ENCODE measurements at regions not wholly inside any gene's neighbourhood (a gene's known extent, or its start where the extent isn't known, plus 50 kb on each side); places are given as distances from the start of the nearest gene placed in this dataset.

DNA sequence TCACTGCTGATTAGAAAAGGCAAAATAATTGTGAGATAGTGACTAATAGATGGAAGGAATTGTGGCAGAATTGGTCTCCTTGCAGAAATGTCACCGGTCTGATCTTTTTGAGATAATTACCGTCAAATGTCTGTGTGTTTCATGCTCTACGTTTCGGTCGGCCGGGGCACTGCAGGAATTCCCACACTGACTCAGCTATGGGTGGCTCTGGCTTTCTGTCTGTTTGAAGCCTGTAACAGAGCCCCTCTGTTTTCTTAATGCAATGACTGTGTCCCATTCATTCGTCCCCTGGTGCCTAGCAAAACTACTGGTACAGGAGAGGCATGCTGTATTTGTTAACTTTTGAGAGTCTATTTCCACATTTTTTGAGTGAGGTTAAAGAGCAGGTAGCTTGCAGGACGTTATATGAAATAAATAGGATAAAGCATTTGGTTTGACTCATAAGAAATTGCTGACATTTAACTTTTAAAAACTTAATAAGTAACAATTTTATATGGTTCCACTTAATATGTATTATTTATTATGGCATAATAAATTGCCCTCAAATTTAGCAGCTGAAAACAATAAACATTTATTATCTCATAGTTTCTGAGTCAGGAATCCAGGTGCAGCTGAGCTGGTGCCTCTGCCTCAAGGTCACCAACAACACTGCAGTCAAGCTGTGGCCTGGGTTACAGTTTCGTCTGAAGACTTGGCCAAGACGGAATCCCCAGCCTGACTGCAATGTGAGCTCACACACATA lies 53.3 kb upstream of the CTBP2 start:
- ChIA-PET POLR2A (no interaction called here), CTCF (no interaction called here)
- Histone ChIP-seq H3K4me3 (ENCODE audit: control insufficient read depth in 1 of 7, extremely low read depth in 1 of 7, insufficient read depth in 4 of 7, low read depth in 2 of 7, low read length in 6 of 7) (no peak overlapping the region), H3K27ac (ENCODE audit: insufficient read depth in 1 of 2, low read depth in 1 of 2, low read length in 2 of 2, poor library complexity in 1 of 2, severe bottlenecking in 2 of 2) (no peak overlapping the region), H3K36me3 (ENCODE audit: control insufficient read depth in 4 of 4, insufficient read depth in 4 of 4, low read length in 3 of 4) (no peaks in the 10 kb centered on the region), H3K27me3 (replicated peaks in 2 of 5; ENCODE audit: control insufficient read depth in 4 of 5, insufficient read depth in 5 of 5, low read length in 4 of 5) (peaks cover 0 to 3% (median 0%) of the 10 kb centered on the region in 5 experiments), H3K4me1 (ENCODE audit: control extremely low read depth in 1 of 4, control insufficient read depth in 4 of 4, insufficient read depth in 4 of 4, low read length in 3 of 4) (no peaks in the 10 kb centered on the region), H3K9me3 (ENCODE audit: control extremely low read depth in 1 of 5, control insufficient read depth in 4 of 5, insufficient read depth in 2 of 5, low read depth in 1 of 5, low read length in 4 of 5) (no peaks in the 10 kb centered on the region)
- 96% methylated on average over 8 of the region's 10 CpGs for WGBS (ENCODE audit: insufficient coverage)
- DNase-seq = no peak

DNA sequence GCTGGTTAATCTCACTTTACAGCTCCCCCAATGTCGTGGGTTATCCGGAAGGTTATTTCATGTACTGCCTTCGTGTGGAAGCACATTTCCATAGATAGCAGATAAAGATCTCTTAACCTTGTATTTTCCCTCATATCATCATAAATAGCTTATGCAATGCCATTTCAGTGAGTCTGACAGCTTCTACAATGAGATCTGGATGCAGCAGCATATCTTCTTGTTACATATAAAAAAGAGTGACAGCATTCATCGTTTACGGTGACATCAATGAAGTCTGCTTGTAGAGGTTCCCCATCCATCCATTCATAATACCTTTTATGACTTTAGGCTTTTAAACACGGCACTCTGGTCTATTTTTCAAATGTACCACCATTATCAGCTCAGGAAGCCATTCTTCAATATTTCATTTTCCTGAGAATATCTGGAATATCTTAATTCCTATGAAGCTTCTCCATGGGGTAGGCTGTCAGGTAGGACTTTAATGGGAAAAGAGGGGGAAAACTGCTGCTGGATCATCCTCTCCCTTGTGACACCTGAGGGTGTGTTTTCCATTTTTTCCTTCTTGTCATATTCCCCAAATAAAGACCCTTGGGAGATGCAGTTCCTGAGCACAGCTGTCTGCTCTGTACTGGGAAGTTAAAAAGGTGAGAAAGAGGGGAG lies 51.9 kb upstream of the CTBP2 start:
- no peaks in the 10 kb centered on the region for H3K4me1 ChIP-seq (ENCODE audit: control extremely low read depth in 1 of 4, control insufficient read depth in 4 of 4, insufficient read depth in 4 of 4, low read length in 3 of 4)
- peaks cover 0 to 3% (median 0%) of the 10 kb centered on the region in 5 experiments for H3K27me3 ChIP-seq (replicated peaks in 2 of 5; ENCODE audit: control insufficient read depth in 4 of 5, insufficient read depth in 5 of 5, low read length in 4 of 5)
- H3K27ac ChIP-seq (ENCODE audit: insufficient read depth in 1 of 2, low read depth in 1 of 2, low read length in 2 of 2, poor library complexity in 1 of 2, severe bottlenecking in 2 of 2) = no peak overlapping the region
- ChIA-PET POLR2A (no interaction called here), CTCF (interaction anchor here (1.0 kb wide), 1 partner anchor 9 kb away, joined by 3 read pairs; no protein-coding TSS in a partner anchor)
- no peak overlapping the region for H3K4me3 ChIP-seq (ENCODE audit: control insufficient read depth in 1 of 7, extremely low read depth in 1 of 7, insufficient read depth in 4 of 7, low read depth in 2 of 7, low read length in 6 of 7)
- DNase-seq = no peak
- H3K36me3 ChIP-seq (ENCODE audit: control insufficient read depth in 4 of 4, insufficient read depth in 4 of 4, low read length in 3 of 4) = no peaks in the 10 kb centered on the region
- no peaks in the 10 kb centered on the region for H3K9me3 ChIP-seq (ENCODE audit: control extremely low read depth in 1 of 5, control insufficient read depth in 4 of 5, insufficient read depth in 2 of 5, low read depth in 1 of 5, low read length in 4 of 5)
- 85% methylated on average over 5 of the region's 6 CpGs for WGBS (ENCODE audit: insufficient coverage)

Data from common myeloid progenitor, CD34-positive (primary cell).